Stimulated activated naive B cell treated with anti-CD40 and anti-IgM and Interleukin-4, amounts not matched to agents 10 μg/mL and 1 μg/mL and 100 μg/mL, for 72 hours (primary cell): ENCODE measurements at regions not wholly inside any gene's neighbourhood (a gene's known extent, or its start where the extent isn't known, plus 50 kb on each side); places are given as distances from the start of the nearest gene placed in this dataset.

Experiments used
- ATAC-seq, 2 donors: fragments of 150-1000 bp; cut with Tn5 transposase; replicated peaks; 2 replicates each; pipeline ENCODE4 v1.10.0; 2021; ENCODE audit warnings: moderate library complexity in 1 of 2
- DNase-seq: peaks from one replicate; pipeline ENCODE4 v3.0.0; 2021
- H3K27ac Mint-ChIP-seq: one replicate; pipeline ENCODE4 v1.8.0; 2022; ENCODE audit warnings: mild to moderate bottlenecking, mixed read lengths
- H3K27me3 Mint-ChIP-seq, 2 donors: one replicate each; pipeline ENCODE4 v1.8.0; 2022; ENCODE audit warnings: mixed read lengths in 2 of 2
- H3K36me3 Mint-ChIP-seq, 2 donors: one replicate each; pipeline ENCODE4 v1.8.0; 2022; ENCODE audit warnings: mixed read lengths in 2 of 2, mild to moderate bottlenecking in 1 of 2
- H3K4me1 Mint-ChIP-seq, 2 donors: one replicate each; pipeline ENCODE4 v1.8.0; 2022; ENCODE audit warnings: mixed read lengths in 2 of 2, mild to moderate bottlenecking in 1 of 2
- H3K4me3 Mint-ChIP-seq, 2 donors: one replicate each; pipeline ENCODE4 v1.8.0; 2022; ENCODE audit warnings: mild to moderate bottlenecking in 2 of 2, mixed read lengths in 2 of 2, moderate library complexity in 1 of 2
- H3K9me3 Mint-ChIP-seq, 2 donors: one replicate each; pipeline ENCODE4 v1.8.0; 2022; ENCODE audit warnings: mixed read lengths in 2 of 2, mild to moderate bottlenecking in 1 of 2

- Mint-ChIP-seq H3K4me3 (no peak overlapping the region), H3K27ac (no peak overlapping the region), H3K9me3 (no peaks in the 10 kb centered on the region), H3K27me3 (peaks cover 0 to 12% of the 10 kb centered on the region in 2 donors), H3K4me1 (no peaks in the 10 kb centered on the region), H3K36me3 (no peaks in the 10 kb centered on the region)
- DNase-seq = no peak
- no peak for ATAC-seq
These were observed 205.6 kb upstream of the CLINT1 start for GRCh38 chr5:158064334-158065123.

GRCh38 chr5:158063052-158063451 is 204.1 kb upstream of the CLINT1 start:
- ATAC-seq = no peak
- peaks cover 7 to 12% of the 10 kb centered on the region in 2 donors for H3K27me3 Mint-ChIP-seq
- H3K27ac Mint-ChIP-seq = no peak overlapping the region
- DNase-seq = no peak
- H3K4me3 Mint-ChIP-seq = no peak overlapping the region
- H3K36me3 Mint-ChIP-seq = no peaks in the 10 kb centered on the region
- no peaks in the 10 kb centered on the region for H3K9me3 Mint-ChIP-seq
- peaks cover 0 to 6% of the 10 kb centered on the region in 2 donors for H3K4me1 Mint-ChIP-seq

GRCh38 chr5:158061451-158061850 is 202.5 kb upstream of the CLINT1 start:
- no peaks in the 10 kb centered on the region for H3K36me3 Mint-ChIP-seq
- no peak for DNase-seq
- no peak for ATAC-seq
- peaks cover 10 to 19% of the 10 kb centered on the region in 2 donors for H3K27me3 Mint-ChIP-seq
- H3K9me3 Mint-ChIP-seq = no peaks in the 10 kb centered on the region
- no peak overlapping the region for H3K4me3 Mint-ChIP-seq
- peak overlapping the region; percentile 37 for H3K27ac Mint-ChIP-seq
- H3K4me1 Mint-ChIP-seq = peaks cover 0 to 6% of the 10 kb centered on the region in 2 donors

GRCh38 chr5:158060212-158060611 is 201.3 kb upstream of the CLINT1 start:
- Mint-ChIP-seq H3K4me1 (peaks cover 0 to 6% of the 10 kb centered on the region in 2 donors), H3K27me3 (peaks cover 10 to 19% of the 10 kb centered on the region in 2 donors), H3K36me3 (no peaks in the 10 kb centered on the region), H3K9me3 (no peaks in the 10 kb centered on the region), H3K27ac (no peak overlapping the region), H3K4me3 (no peak overlapping the region)
- ATAC-seq (no peak), DNase-seq (no peak)

GRCh38 chr5:158058208-158059120 is 199.5 kb upstream of the CLINT1 start:
- no peak for DNase-seq

GRCh38 chr5:158056130-158056825 is 197.3 kb upstream of the CLINT1 start:
- DNase-seq (no peak), ATAC-seq (no peak)
- Mint-ChIP-seq H3K36me3 (no peaks in the 10 kb centered on the region), H3K27ac (no peak overlapping the region), H3K4me3 (no peak overlapping the region), H3K9me3 (no peaks in the 10 kb centered on the region), H3K27me3 (peaks cover 10 to 20% of the 10 kb centered on the region in 2 donors), H3K4me1 (peaks cover 0 to 6% of the 10 kb centered on the region in 2 donors)

More at GRCh38 chr5:158058208-158059120, 199.5 kb upstream of the CLINT1 start:
- Mint-ChIP-seq H3K4me3 (no peak overlapping the region), H3K27me3 (peaks cover 10 to 23% of the 10 kb centered on the region in 2 donors), H3K4me1 (peaks cover 0 to 6% of the 10 kb centered on the region in 2 donors), H3K36me3 (no peaks in the 10 kb centered on the region), H3K9me3 (no peaks in the 10 kb centered on the region), H3K27ac (no peak overlapping the region)
- ATAC-seq = no peak

GRCh38 chr5:158055111-158055501 is 196.2 kb upstream of the CLINT1 start:
- H3K9me3 Mint-ChIP-seq = no peaks in the 10 kb centered on the region
- H3K4me1 Mint-ChIP-seq = peaks cover 0 to 6% of the 10 kb centered on the region in 2 donors
- H3K27me3 Mint-ChIP-seq = peaks cover 10% of the 10 kb centered on the region in 2 donors
- H3K27ac Mint-ChIP-seq = no peak overlapping the region
- no peaks in the 10 kb centered on the region for H3K36me3 Mint-ChIP-seq
- H3K4me3 Mint-ChIP-seq = no peak overlapping the region
- DNase-seq = no peak
- ATAC-seq = no peak

GRCh38 chr5:158054223-158055110 is 195.5 kb upstream of the CLINT1 start:
- no peak for ATAC-seq
- Mint-ChIP-seq H3K4me1 (peaks cover 0 to 6% of the 10 kb centered on the region in 2 donors), H3K4me3 (no peak overlapping the region)

GRCh38 chr5:158051036-158051435 is 192.1 kb upstream of the CLINT1 start:
- H3K4me3 Mint-ChIP-seq = no peak overlapping the region
- H3K9me3 Mint-ChIP-seq = no peaks in the 10 kb centered on the region
- peaks cover 0 to 4% of the 10 kb centered on the region in 2 donors for H3K27me3 Mint-ChIP-seq
- H3K36me3 Mint-ChIP-seq = no peaks in the 10 kb centered on the region
- H3K27ac Mint-ChIP-seq = no peak overlapping the region
- no peaks in the 10 kb centered on the region for H3K4me1 Mint-ChIP-seq
- no peak for ATAC-seq
- DNase-seq = no peak

More at GRCh38 chr5:158054223-158055110, 195.5 kb upstream of the CLINT1 start:
- Mint-ChIP-seq H3K36me3 (no peaks in the 10 kb centered on the region), H3K27me3 (peaks cover 10% of the 10 kb centered on the region in 2 donors), H3K27ac (no peak overlapping the region), H3K9me3 (no peaks in the 10 kb centered on the region)
- no peak for DNase-seq

- ATAC-seq (no peak), DNase-seq (no peak)
- Mint-ChIP-seq H3K27ac (no peak overlapping the region), H3K4me3 (no peak overlapping the region), H3K9me3 (peaks cover 0 to 2% of the 10 kb centered on the region in 2 donors), H3K4me1 (no peaks in the 10 kb centered on the region), H3K36me3 (no peaks in the 10 kb centered on the region), H3K27me3 (peaks cover 4 to 6% of the 10 kb centered on the region in 2 donors)
These were observed 191.5 kb upstream of the CLINT1 start for GRCh38 chr5:158050421-158050820.

GRCh38 chr5:158049459-158049858 is 190.5 kb upstream of the CLINT1 start:
- no peak overlapping the region for H3K4me3 Mint-ChIP-seq
- ATAC-seq (peak; percentile 65), DNase-seq (no peak)
- H3K36me3 Mint-ChIP-seq = no peaks in the 10 kb centered on the region
- H3K9me3 Mint-ChIP-seq = peaks cover 3 to 4% of the 10 kb centered on the region in 2 donors
- peaks cover 4 to 6% of the 10 kb centered on the region in 2 donors for H3K27me3 Mint-ChIP-seq
- H3K4me1 Mint-ChIP-seq = no peaks in the 10 kb centered on the region
- H3K27ac Mint-ChIP-seq = no peak overlapping the region

GRCh38 chr5:158045696-158046095 is 186.8 kb upstream of the CLINT1 start:
- ATAC-seq (no peak), DNase-seq (no peak)
- Mint-ChIP-seq H3K9me3 (peaks cover 6 to 9% of the 10 kb centered on the region in 2 donors), H3K4me3 (no peak overlapping the region), H3K27ac (no peak overlapping the region), H3K27me3 (peaks cover 0 to 6% of the 10 kb centered on the region in 2 donors), H3K36me3 (peaks cover 0 to 2% of the 10 kb centered on the region in 2 donors), H3K4me1 (no peaks in the 10 kb centered on the region)

GRCh38 chr5:158039911-158040347 is 181.0 kb upstream of the CLINT1 start:
- DNase-seq (no peak), ATAC-seq (peak; percentile 74 to 81)
- Mint-ChIP-seq H3K27me3 (peaks cover 0 to under 1% of the 10 kb centered on the region in 2 donors), H3K4me3 (no peak overlapping the region), H3K4me1 (peaks cover 7 to 14% of the 10 kb centered on the region in 2 donors), H3K9me3 (peaks cover 12% of the 10 kb centered on the region in 2 donors), H3K27ac (no peak overlapping the region), H3K36me3 (peaks cover 2 to 4% of the 10 kb centered on the region in 2 donors)
